Activated CD4-positive, alpha-beta T cell treated with anti-CD3 and anti-CD28 coated beads, Interleukin-2, amount 10 ng/mL, durations not matched to agents 24 days and 14 days (primary cell): ENCODE measurements at regions not wholly inside any gene's neighbourhood (a gene's known extent, or its start where the extent isn't known, plus 50 kb on each side); places are given as distances from the start of the nearest gene placed in this dataset.

Experiments
- DNase-seq: peaks from one replicate; pipeline ENCODE4 v3.0.0; 2022
- H3K27ac Mint-ChIP-seq: one replicate; pipeline ENCODE4 v1.8.0; 2022; ENCODE audit warnings: mild to moderate bottlenecking, mixed read lengths
- H3K27me3 Mint-ChIP-seq: one replicate; pipeline ENCODE4 v1.8.0; 2022; ENCODE audit warnings: mixed read lengths
- H3K36me3 Mint-ChIP-seq: one replicate; pipeline ENCODE4 v1.8.0; 2022; ENCODE audit warnings: low read depth, mild to moderate bottlenecking, mixed read lengths
- H3K4me1 Mint-ChIP-seq: one replicate; pipeline ENCODE4 v1.8.0; 2021; ENCODE audit warnings: mixed read lengths
- H3K4me3 Mint-ChIP-seq: one replicate; pipeline ENCODE4 v1.8.0; 2022; ENCODE audit warnings: mild to moderate bottlenecking, moderate library complexity, mixed read lengths
- H3K9me3 Mint-ChIP-seq: one replicate; pipeline ENCODE4 v1.8.0; 2021; ENCODE audit warnings: mixed read lengths
- intact Hi-C: fragments of 100-400 bp; cut with micrococcal nuclease; formaldehyde crosslinking; loops from one replicate; pipeline ENCODE4 v1.15.1; 2023

GRCh38 chr13:21316376-21316775, 139.9 kb downstream of the MRPL57 start:
- Mint-ChIP-seq H3K4me3 (peak overlapping the region; percentile 40), H3K4me1 (peaks cover 11% of the 10 kb centered on the region), H3K27ac (peak overlapping the region; percentile 83), H3K36me3 (peaks cover 24% of the 10 kb centered on the region), H3K27me3 (no peaks in the 10 kb centered on the region), H3K9me3 (peaks cover 11% of the 10 kb centered on the region)
- no peak for DNase-seq
- intact Hi-C loops, result loop anchor here (1.0 kb wide), 2 partner anchors 13 to 18 kb away; no protein-coding TSS in a partner anchor

GRCh38 chr13:21318891-21319532, 140.1 kb downstream of the ZDHHC20 start:
- no peak for DNase-seq
- Mint-ChIP-seq H3K9me3 (peaks cover 7% of the 10 kb centered on the region), H3K4me1 (peaks cover 11% of the 10 kb centered on the region), H3K27ac (no peak overlapping the region), H3K4me3 (no peak overlapping the region), H3K36me3 (peaks cover 14% of the 10 kb centered on the region), H3K27me3 (no peaks in the 10 kb centered on the region)
- intact Hi-C loops, result no loop called here

- Mint-ChIP-seq H3K4me3 (no peak overlapping the region), H3K36me3 (peaks cover 14% of the 10 kb centered on the region), H3K27ac (no peak overlapping the region), H3K4me1 (peaks cover 10% of the 10 kb centered on the region), H3K27me3 (no peaks in the 10 kb centered on the region), H3K9me3 (peaks cover 7% of the 10 kb centered on the region)
- intact Hi-C loops, result no loop called here
- no peak for DNase-seq
Measured at GRCh38 chr13:21319869-21320641, 139.0 kb downstream of the ZDHHC20 start.

GRCh38 chr13:21320642-21321034, 138.5 kb downstream of the ZDHHC20 start:
- DNase-seq, result no peak
- no peak overlapping the region for H3K4me3 Mint-ChIP-seq
- H3K36me3 Mint-ChIP-seq, result peaks cover 17% of the 10 kb centered on the region
- peaks cover 7% of the 10 kb centered on the region for H3K9me3 Mint-ChIP-seq
- no peaks in the 10 kb centered on the region for H3K27me3 Mint-ChIP-seq
- H3K4me1 Mint-ChIP-seq, result peaks cover 13% of the 10 kb centered on the region
- H3K27ac Mint-ChIP-seq, result no peak overlapping the region
- intact Hi-C loops, result no loop called here

GRCh38 chr13:21321269-21321668, 137.8 kb downstream of the ZDHHC20 start:
- H3K4me3 Mint-ChIP-seq, result no peak overlapping the region
- DNase-seq, result no peak
- H3K4me1 Mint-ChIP-seq, result peaks cover 9% of the 10 kb centered on the region
- H3K27ac Mint-ChIP-seq, result no peak overlapping the region
- H3K9me3 Mint-ChIP-seq, result peaks cover 3% of the 10 kb centered on the region
- peaks cover 15% of the 10 kb centered on the region for H3K36me3 Mint-ChIP-seq
- no peaks in the 10 kb centered on the region for H3K27me3 Mint-ChIP-seq
- intact Hi-C loops, result no loop called here

- Mint-ChIP-seq H3K4me1 (peaks cover 8% of the 10 kb centered on the region), H3K4me3 (no peak overlapping the region), H3K9me3 (peaks cover 3% of the 10 kb centered on the region), H3K36me3 (peaks cover 15% of the 10 kb centered on the region), H3K27ac (no peak overlapping the region), H3K27me3 (no peaks in the 10 kb centered on the region)
- no peak for DNase-seq
- intact Hi-C loops, result no loop called here
Measured at GRCh38 chr13:21322327-21322965, 136.7 kb downstream of the ZDHHC20 start.
